Endothelial cell of umbilical vein (primary cell): ENCODE measurements at regions not wholly inside any gene's neighbourhood (a gene's known extent, or its start where the extent isn't known, plus 50 kb on each side); places are given as distances from the start of the nearest gene placed in this dataset.

ENCODE experiments used
- BruUV-seq: library from RNA; stranded (reverse); fragments of 400-500 nt; replicated peaks from 2 replicates; lab custom pipeline; 2021; lab: Mats Ljungman, UMichigan
- CTCF ChIA-PET: fragments of 300-600, 350-600 bp; sonication (Branson Sonifier 250); formaldehyde crosslinking; loops from one replicate; lab custom pipeline; 2021; ENCODE audit warnings: antibody characterized with exemption, inconsistent platforms; lab: Charles Lee
- POLR2A ChIA-PET: fragments of 300-600, 350-600 bp; sonication (Branson Sonifier 250); formaldehyde crosslinking; loops from one replicate; lab custom pipeline; 2021; ENCODE audit warnings: antibody characterized with exemption, inconsistent platforms; lab: Charles Lee
- DNase-seq: peaks from one replicate; pipeline ENCODE4 v3.0.0-alpha.2; 2011; ENCODE audit warnings: low read depth, low spot score
- FAIRE-seq: peaks from 2 replicates; lab custom pipeline; 2011; peaks lifted over from hg19 to GRCh38; lab: Jason Lieb, UNC
- H2AFZ ChIP-seq: 2 replicates; pipeline ENCODE4 v1.6.0; 2012; ENCODE audit warnings: low read depth, low read length, control low read depth, inconsistent platforms
- H3K27ac ChIP-seq: 2 replicates; pipeline ENCODE4 v1.5.1; 2011; ENCODE audit warnings: low read depth, mild to moderate bottlenecking, control low read depth, low read length, moderate library complexity; ENCODE audit not compliant: insufficient read depth
- H3K27me3 ChIP-seq, 2 experiments: 2 replicates each; pipeline versions ENCODE4 v1.6.0 to v1.6.1; 2011; ENCODE audit warnings: low read length in 2 of 2, mixed read lengths in 1 of 2; ENCODE audit not compliant: control insufficient read depth in 2 of 2, insufficient read depth in 2 of 2
- H3K36me3 ChIP-seq, 2 experiments: 2 replicates in 1 of 2; 3 replicates in 1 of 2; pipeline ENCODE4 v1.5.1; 2011; ENCODE audit warnings: low read length in 2 of 2, mild to moderate bottlenecking in 1 of 2, moderate library complexity in 1 of 2; ENCODE audit not compliant: control insufficient read depth in 2 of 2, insufficient read depth in 2 of 2; ENCODE audit errors: extremely low read depth in 1 of 2
- H3K4me1 ChIP-seq: 3 replicates; pipeline ENCODE4 v1.5.1; 2011; ENCODE audit warnings: mild to moderate bottlenecking, low read length; ENCODE audit not compliant: control insufficient read depth, insufficient read depth; ENCODE audit errors: extremely low read depth
- H3K4me2 ChIP-seq: 2 replicates; pipeline ENCODE4 v1.6.1; 2011; ENCODE audit warnings: low read length, control low read depth, mixed read lengths; ENCODE audit not compliant: insufficient read depth
- H3K4me3 ChIP-seq, 3 experiments: fragments of 200-600 bp in 1 of 3; sonication (generic), shearing (Covaris generic) in 1 of 3; replicated peaks in 1 of 3; 2 replicates each; pipeline ENCODE4 v1.5.1; 2011 to 2016; ENCODE audit warnings: control low read depth in 3 of 3, low read length in 3 of 3, mild to moderate bottlenecking in 2 of 3, inconsistent platforms in 1 of 3, low read depth in 1 of 3, moderate library complexity in 1 of 3; ENCODE audit not compliant: insufficient read depth in 1 of 3
- H3K79me2 ChIP-seq: 2 replicates; pipeline ENCODE4 v1.6.0; 2012; ENCODE audit warnings: low read length, inconsistent platforms; ENCODE audit not compliant: control insufficient read depth, insufficient read depth
- H3K9ac ChIP-seq: replicated peaks from 2 replicates; pipeline ENCODE3; 2011; ENCODE audit warnings: low read length, control low read depth; ENCODE audit not compliant: insufficient read depth; ENCODE audit errors: extremely low read depth
- H3K9me1 ChIP-seq: replicated peaks from 3 replicates; pipeline ENCODE4 v1.6.0; 2011; ENCODE audit warnings: mild to moderate bottlenecking, low read length; ENCODE audit not compliant: control insufficient read depth, insufficient read depth; ENCODE audit errors: extremely low read depth
- H3K9me3 ChIP-seq: replicated peaks from 2 replicates; pipeline ENCODE4 v1.5.1; 2012; ENCODE audit warnings: low read length, inconsistent platforms; ENCODE audit not compliant: control insufficient read depth, insufficient read depth
- H4K20me1 ChIP-seq: replicated peaks from 2 replicates; pipeline ENCODE3; 2011; ENCODE audit warnings: mild to moderate bottlenecking, low read length; ENCODE audit not compliant: control insufficient read depth, insufficient read depth; ENCODE audit errors: extremely low read depth
- CTCF ChIP-seq, 2 donors: IDR thresholded peaks; 1 replicate in 1 of 2; 2 replicates in 1 of 2; pipeline ENCODE4 v1.5.1; 2011; ENCODE audit warnings: low read length in 2 of 2, mild to moderate bottlenecking in 2 of 2, moderate library complexity in 2 of 2, control low read depth in 1 of 2, inconsistent platforms in 1 of 2, low read depth in 1 of 2; ENCODE audit not compliant: insufficient read depth in 1 of 2; ENCODE audit errors: extremely low read depth in 1 of 2
- EZH2 ChIP-seq: IDR thresholded peaks from 2 replicates; pipeline ENCODE4 v1.6.1; 2012; ENCODE audit warnings: borderline replicate concordance, low read depth, mild to moderate bottlenecking, moderate library complexity, low read length, inconsistent platforms; ENCODE audit not compliant: severe bottlenecking
- FOS ChIP-seq: IDR thresholded peaks from 2 replicates; pipeline ENCODE4 v1.6.1; 2011; ENCODE audit warnings: mild to moderate bottlenecking, low read length, moderate library complexity, borderline replicate concordance; ENCODE audit not compliant: insufficient read depth
- GATA2 ChIP-seq: IDR thresholded peaks from 2 replicates; pipeline ENCODE4 v1.7.0; 2011; ENCODE audit warnings: low read depth, mild to moderate bottlenecking, moderate library complexity, mixed read lengths, low read length; ENCODE audit not compliant: insufficient read length, insufficient read depth
- JUN ChIP-seq: IDR thresholded peaks from 2 replicates; pipeline ENCODE4 v1.6.1; 2011; ENCODE audit warnings: borderline replicate concordance, low read depth; ENCODE audit not compliant: insufficient read length, insufficient read depth
- MAX ChIP-seq: IDR thresholded peaks from 2 replicates; pipeline ENCODE4 v1.6.1; 2011; ENCODE audit not compliant: insufficient read depth, insufficient read length
- MYC ChIP-seq: IDR thresholded peaks from one replicate; pipeline ENCODE4 v1.6.1; 2011; ENCODE audit warnings: mild to moderate bottlenecking, low read depth, low read length
- POLR2A ChIP-seq: IDR thresholded peaks from 2 replicates; pipeline ENCODE4 v1.6.1; 2012; ENCODE audit warnings: low read depth, mild to moderate bottlenecking, control low read depth, low read length
- POLR2AphosphoS5 ChIP-seq: IDR thresholded peaks from 2 replicates; pipeline ENCODE4 v1.6.1; 2012; ENCODE audit warnings: low read depth, mild to moderate bottlenecking, control low read depth, low read length, moderate library complexity; ENCODE audit not compliant: insufficient read depth
- dilution Hi-C: fragments of 300-500 bp; cut with MboI; formaldehyde crosslinking; loops from one replicate; pipeline ENCODE4 v1.15.0; 2019; ENCODE audit warnings: low sequenced_read_pairs; ENCODE audit not compliant: extremely low pct_ligation_motif_present
- intact Hi-C: fragments of 100-400 bp; cut with micrococcal nuclease; formaldehyde crosslinking; loops from one replicate; pipeline ENCODE4 v1.10.0; 2022

- no peaks in the 10 kb centered on the region for H3K9me1 ChIP-seq
- no peak overlapping the region for H3K27ac ChIP-seq
- BruUV-seq = no TSS peak
- no peaks in the 10 kb centered on the region for H3K79me2 ChIP-seq
- DNase-seq (no peak), FAIRE-seq (no peak)
- no peak overlapping the region for H3K9ac ChIP-seq
- POLR2A ChIA-PET = no interaction called here
- no peak overlapping the region for H3K4me3 ChIP-seq
- H3K27me3 ChIP-seq = peaks cover 10 to 12% of the 10 kb centered on the region in 2 experiments
- dilution Hi-C loops (no loop called here), intact Hi-C loops (no loop called here)
- no peaks in the 10 kb centered on the region for H3K36me3 ChIP-seq
- CTCF ChIA-PET = interaction anchor here (2.5 kb wide), 1 partner anchor 8 kb away, joined by 9 read pairs; no protein-coding TSS in a partner anchor
- no peaks in the 10 kb centered on the region for H3K9me3 ChIP-seq
- TF ChIP-seq MAX = no peak
- no peak for TF ChIP-seq MYC
- TF ChIP-seq EZH2 = no peak
- TF ChIP-seq GATA2 = no peak
- no peak for TF ChIP-seq CTCF (IDR thresholded peaks at IDR 0.05; ENCODE audit: extremely low read depth in 1 of 2, insufficient read depth in 1 of 2, low read depth in 1 of 2, low read length in 2 of 2)
- no peak for TF ChIP-seq POLR2AphosphoS5
- no peak for TF ChIP-seq FOS
- no peak for TF ChIP-seq JUN
- TF ChIP-seq POLR2A = no peak
- H4K20me1 ChIP-seq = no peaks in the 10 kb centered on the region
- no peak overlapping the region for H3K4me2 ChIP-seq
- H3K4me1 ChIP-seq = no peaks in the 10 kb centered on the region
- H2AFZ ChIP-seq = no peak overlapping the region
These were observed 106.7 kb downstream of the ADRA2C start for GRCh38 chr4:3872834-3873313.
